ENCODE measurements at regions not wholly inside any gene's neighbourhood (a gene's known extent, or its start where the extent isn't known, plus 50 kb on each side); places are given as distances from the start of the nearest gene placed in this dataset.

GRCh38 chr17:34527908-34528470, 51.4 kb upstream of the TMEM132E start:
- no peak for DNase-seq (ENCODE audit: low read depth in 4 of 4, low spot score in 3 of 4)

DNA sequence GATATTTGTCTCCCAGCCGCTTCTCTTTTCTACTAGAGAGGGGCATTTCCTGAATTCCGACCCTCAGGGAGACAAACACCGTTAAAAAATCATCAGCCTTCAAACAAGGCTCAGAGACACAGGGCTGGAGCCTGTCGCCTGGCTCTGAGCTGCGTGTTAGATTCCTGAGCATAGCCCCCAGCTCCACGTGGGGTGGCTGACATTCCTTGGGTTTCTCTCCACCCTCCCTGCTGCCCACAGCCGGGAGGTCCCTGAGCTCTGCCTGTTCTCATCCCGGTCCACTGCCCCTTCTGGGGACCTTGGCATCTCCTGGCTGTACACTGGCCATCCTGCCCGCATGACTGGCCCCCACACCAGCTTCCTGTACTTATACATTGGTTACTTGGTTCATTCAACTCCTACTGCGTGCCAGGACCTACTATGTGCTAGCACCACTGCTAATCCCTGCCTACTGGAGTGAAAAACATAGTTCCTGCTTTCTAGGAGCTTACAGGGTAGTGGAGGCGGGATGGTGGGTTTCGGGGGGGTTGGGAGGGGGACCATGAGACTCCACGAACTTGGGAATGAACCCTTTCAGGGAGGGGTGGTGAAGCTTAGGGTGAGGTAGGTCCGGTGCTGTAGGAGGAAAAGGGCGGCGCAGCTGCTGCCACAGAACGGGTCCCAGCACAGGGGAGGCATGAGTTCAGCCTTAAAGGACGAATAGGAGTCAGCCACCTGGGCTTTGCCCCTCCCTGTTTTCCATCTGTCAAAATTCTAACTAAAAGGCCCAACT, 52.1 kb upstream of the TMEM132E start:
- DNase-seq (ENCODE audit: low read depth in 4 of 4, low spot score in 3 of 4), result no peak

DNA sequence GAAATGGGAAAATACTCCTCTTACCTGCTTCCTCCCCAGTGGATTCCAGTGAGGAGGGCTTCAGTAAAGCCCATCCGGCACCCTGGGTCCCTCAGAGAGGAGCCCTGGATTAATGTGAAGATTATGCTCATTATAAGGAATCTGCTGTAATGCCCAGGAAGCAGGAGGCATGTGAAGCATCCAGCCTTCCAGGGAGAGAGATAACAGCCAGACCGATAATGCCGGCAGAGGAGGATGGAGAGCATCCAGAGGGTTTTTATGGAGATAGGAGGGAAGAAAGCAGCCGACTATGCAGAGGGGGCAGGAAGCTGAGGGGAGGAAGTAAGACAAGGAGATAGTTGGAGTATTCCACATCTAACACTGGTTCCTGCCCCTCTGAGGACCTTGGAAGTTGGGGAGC, 53.7 kb upstream of the TMEM132E start:
- no peak for DNase-seq (ENCODE audit: low read depth in 4 of 4, low spot score in 3 of 4)

- no peak for DNase-seq (ENCODE audit: low read depth in 4 of 4, low spot score in 3 of 4)
Measured at GRCh38 chr17:34521955-34522354, 57.4 kb upstream of the TMEM132E start.

GRCh38 chr17:34519282-34519681, 60.1 kb upstream of the TMEM132E start:
- DNase-seq (ENCODE audit: low read depth in 4 of 4, low spot score in 3 of 4), result no peak

DNA sequence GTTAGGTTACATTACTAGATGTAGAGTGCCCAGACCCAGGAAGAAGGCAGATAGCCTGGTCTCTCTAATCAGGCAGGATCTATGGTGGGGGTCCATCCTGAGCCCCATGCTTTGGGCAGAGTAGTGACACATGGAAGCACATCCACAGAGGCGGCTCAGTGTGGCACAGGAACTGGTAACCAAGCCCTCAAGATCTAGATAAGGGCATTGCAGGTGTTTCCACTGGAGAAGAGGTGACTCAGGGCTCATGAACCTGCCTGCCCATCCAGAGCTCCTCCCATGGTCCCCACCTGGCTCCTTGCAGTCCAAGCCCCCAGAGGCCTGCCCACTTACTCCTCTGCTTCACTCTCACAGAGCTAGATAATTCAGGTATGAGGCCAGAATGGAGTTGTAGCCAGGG, 62.0 kb upstream of the TMEM132E start:
- DNase-seq (ENCODE audit: low read depth in 4 of 4, low spot score in 3 of 4), result no peak

GRCh38 chr17:34511931-34512330, 67.5 kb upstream of the TMEM132E start:
- DNase-seq (ENCODE audit: low read depth in 4 of 4, low spot score in 3 of 4), result no peak

- no peak for DNase-seq (ENCODE audit: low read depth in 4 of 4, low spot score in 3 of 4)
Measured at GRCh38 chr17:34511265-34511664, 68.1 kb upstream of the TMEM132E start.

DNA sequence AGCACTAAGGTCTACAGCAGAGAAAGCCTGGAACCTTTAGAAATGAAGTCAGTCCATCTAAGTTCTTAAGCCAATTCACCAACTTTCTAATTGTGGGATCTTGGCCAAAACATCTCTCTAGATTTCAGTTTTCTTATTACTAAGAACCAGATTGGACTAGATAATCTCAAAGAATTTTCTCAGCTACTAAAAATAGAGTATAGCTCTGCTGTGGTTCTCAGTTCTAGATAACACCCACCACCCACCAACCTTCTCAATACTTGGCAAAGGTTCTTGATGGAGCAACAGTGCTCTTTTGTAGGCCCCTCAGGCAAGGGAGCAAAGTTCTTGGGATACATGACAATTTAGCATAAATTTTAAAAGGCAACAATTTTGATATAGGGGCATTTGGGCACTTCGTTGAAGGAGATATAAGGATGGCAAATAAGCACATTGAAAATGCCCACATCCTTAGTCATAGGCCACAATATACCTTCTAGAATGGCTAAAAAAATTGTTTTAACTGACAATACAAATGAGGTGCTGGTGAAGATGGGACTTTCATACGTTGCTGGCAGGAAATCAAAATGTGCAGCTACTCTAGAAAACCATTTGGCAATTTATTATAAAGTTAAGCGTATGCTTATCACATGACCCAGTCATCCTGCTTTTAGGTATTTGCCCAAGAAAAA, 74.4 kb upstream of the TMEM132E start:
- DNase-seq (ENCODE audit: low read depth in 4 of 4, low spot score in 3 of 4), result no peak

- DNase-seq (ENCODE audit: low read depth in 4 of 4, low spot score in 3 of 4), result no peak
Measured at GRCh38 chr17:34503528-34504195, 75.7 kb upstream of the TMEM132E start.

- no peak for DNase-seq (ENCODE audit: low read depth in 4 of 4, low spot score in 3 of 4)
Measured at GRCh38 chr17:34502426-34502825, 77.0 kb upstream of the TMEM132E start.

- DNase-seq (ENCODE audit: low read depth in 4 of 4, low spot score in 3 of 4), result peak; percentile 16 to 42 (median 36)
Measured at GRCh38 chr17:34499576-34499975, 79.8 kb upstream of the TMEM132E start.

GRCh38 chr17:34493917-34494316, 85.5 kb upstream of the TMEM132E start:
- no peak for DNase-seq (ENCODE audit: low read depth in 4 of 4, low spot score in 3 of 4)

DNA sequence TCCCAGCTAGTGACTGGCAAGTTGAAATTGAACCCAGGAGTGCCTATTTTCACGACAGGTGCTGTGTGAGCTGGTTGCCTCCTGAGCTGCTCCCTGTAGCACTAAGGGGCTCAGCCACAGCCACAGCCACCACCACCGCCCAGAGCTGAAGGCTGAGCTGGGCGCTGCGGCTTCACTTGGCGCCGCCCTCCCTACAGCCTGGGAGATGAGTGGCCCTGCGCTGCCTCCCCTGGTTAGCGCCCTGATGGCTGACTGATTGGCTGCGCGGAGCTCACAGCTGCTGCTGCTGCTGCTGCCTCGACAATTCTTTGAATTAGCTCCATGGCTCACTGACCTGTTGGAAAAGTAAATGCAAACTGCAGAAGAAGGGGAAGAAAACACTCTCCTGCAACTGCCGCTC, 91.8 kb upstream of the TMEM132E start:
- DNase-seq (ENCODE audit: low read depth in 4 of 4, low spot score in 3 of 4), result no peak

DNA sequence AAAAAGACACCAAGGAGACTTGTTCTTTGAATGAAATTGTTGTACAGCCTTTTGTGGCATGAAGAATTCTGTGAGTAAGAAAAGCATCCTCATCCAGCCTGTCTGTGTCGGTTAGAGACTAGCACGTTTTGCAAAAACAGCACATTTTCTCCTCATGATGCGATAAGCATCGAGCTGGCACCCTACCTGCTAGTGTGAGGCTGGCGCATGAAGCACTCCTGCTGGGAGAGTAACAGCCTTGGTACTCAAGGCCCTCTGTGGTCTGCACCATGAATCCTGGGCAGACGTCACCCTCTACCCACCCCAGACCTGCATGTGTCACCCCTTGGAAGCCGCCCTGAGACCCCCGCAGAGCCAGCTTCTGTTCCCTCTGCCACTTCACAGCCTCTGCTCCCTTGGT, 92.6 kb upstream of the TMEM132E start:
- no peak for DNase-seq (ENCODE audit: low read depth in 4 of 4, low spot score in 3 of 4)

GRCh38 chr17:34485999-34486398, 93.4 kb upstream of the TMEM132E start:
- DNase-seq (ENCODE audit: low read depth in 4 of 4, low spot score in 3 of 4), result no peak

DNA sequence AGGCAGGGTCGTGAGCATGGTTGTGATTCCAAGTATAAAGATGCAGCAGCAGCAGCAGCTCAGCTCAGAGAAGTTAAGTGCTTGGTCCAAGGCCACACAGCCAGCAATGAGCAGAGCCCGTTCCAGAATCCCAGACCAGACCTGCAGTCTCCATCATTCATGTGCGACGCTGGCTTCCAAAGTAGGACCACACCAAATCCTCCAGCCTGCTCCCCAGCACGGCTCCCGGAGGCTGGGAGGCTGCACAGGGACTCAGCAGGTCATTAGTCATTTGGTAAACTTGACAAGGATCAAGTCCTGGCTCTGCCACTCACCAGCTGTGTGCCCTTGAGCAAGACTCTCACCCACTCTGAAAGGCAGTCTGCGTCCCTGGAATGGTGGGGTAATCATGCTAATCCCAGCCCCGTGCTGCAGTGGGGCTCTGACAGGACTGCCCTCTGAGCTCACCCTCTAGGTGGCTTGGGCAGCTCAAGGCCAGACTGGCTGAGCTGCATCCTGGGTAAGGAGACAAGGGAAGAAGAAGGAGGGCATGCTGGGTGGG, 95.1 kb upstream of the TMEM132E start:
- no peak for DNase-seq (ENCODE audit: low read depth in 4 of 4, low spot score in 3 of 4)

- DNase-seq (ENCODE audit: low read depth in 4 of 4, low spot score in 3 of 4), result no peak
Measured at GRCh38 chr17:34482730-34483129, 96.7 kb upstream of the TMEM132E start.

DNA sequence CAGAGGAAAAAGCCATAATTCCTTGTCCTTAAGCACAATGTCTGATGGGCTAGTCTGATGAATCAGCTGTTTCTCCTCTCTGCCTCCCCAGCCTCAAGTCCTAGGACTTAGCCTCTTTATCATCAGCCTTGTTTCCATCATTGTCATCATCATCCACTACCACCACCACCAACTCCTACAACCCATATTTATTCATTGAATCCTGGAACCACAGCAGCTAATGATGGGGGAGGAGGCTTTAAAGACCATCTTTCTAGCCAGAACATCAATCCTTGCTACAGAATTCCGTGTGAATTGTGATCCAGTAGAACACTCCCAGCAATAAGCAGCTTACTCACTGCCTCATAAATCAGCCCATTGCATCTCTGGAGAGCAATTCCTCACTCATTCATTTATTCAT, 97.6 kb upstream of the TMEM132E start:
- no peak for DNase-seq (ENCODE audit: low read depth in 4 of 4, low spot score in 3 of 4)

DNA sequence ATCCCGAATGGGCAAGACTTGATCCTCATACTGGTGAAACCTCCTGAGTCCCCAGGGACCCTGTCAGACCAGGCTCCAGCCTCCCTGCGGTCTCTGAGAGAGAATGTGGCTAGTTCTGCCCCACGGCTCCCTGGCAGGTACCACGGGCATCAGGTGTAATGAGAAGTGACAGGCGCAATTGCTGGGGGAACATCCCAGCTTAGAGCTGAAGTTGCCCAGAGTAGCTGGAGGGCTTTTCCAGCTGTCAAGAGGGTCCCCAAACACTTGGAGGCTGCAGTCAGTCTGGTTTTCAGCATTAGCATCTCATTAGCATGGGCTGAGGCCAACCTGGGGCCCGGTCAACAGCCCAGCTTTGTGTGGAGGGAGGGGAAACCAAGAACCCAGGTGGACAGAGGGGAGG, 100.0 kb upstream of the TMEM132E start:
- DNase-seq (ENCODE audit: low read depth in 4 of 4, low spot score in 3 of 4), result no peak

GRCh38 chr17:34478244-34478643, 101.1 kb upstream of the TMEM132E start:
- no peak for DNase-seq (ENCODE audit: low read depth in 4 of 4, low spot score in 3 of 4)

Data from left renal pelvis (tissue), 4 donors.